ENCODE measurements at regions not wholly inside any gene's neighbourhood (a gene's known extent, or its start where the extent isn't known, plus 50 kb on each side); places are given as distances from the start of the nearest gene placed in this dataset.
"Not testable (repeated sequence)": the region's sequence is repeated elsewhere in the genome, so short reads cannot be mapped to it uniquely, and the experiment has no call there.

DNA sequence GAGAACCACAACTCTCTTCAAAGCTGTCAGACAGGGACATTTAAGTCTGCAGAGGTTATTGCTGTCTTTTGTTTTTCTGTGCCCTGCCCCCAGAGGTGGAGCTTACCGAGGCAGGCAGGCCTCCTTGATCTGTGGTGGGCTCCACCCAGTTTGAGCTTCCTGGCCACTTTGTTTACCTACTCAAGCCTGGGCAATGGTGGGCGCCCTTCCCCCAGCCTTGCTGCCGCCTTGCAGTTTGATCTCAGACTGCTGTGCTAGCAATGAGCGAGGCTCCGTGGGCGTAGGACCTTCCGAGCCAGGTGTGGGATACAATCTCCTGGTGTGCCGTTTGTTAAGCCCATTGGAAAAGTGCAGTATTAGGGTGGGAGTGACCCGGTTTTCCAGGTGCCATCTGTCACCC, 822.1 kb downstream of the KCNMA1 start:
- not testable (repeated sequence) for DNase-seq (ENCODE audit: low read depth, low spot score); H3K4me3 ChIP-seq (ENCODE audit: low read length)

DNA sequence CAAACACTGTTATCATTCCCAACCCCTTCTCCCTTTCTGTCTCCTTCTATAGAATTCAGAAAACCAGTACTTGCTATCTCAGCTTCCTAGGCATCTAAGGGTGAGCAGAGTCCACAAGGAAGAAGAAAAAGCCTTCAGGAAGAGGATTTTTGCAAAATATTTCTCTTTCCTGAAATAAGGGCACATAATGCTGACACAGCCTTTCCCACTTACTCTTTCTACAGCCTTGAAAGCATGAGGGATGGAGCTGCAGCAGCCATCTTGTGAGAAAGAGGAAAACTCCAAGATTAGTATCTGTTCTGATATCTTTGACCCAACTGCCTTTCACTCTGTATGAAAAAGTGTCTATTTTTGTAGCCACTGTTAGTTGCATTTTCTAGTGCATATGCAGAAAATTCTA, 826.2 kb downstream of the KCNMA1 start:
- no peak overlapping the region for H3K4me3 ChIP-seq (ENCODE audit: low read length)
- DNase-seq (ENCODE audit: low read depth, low spot score) = no peak

DNA sequence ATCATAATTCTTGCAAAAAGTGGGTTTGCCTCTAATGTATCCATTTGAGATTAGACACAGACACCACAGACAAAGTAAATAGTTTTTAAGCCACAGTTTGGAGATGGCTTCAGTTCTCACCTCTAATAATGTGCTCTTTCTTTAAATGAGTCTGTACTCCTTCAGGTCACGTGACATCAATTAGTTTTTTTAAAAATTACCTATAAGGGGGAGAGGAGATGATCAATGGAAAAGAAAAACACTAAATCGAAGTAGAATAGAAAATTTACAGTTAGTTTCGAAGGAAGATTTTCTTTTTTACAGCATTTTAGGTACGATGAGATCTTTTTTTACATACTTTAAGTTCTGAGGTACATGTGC, 849.2 kb downstream of the KCNMA1 start:
- H3K4me3 ChIP-seq (ENCODE audit: low read length) = no peak overlapping the region
- no peak for DNase-seq (ENCODE audit: low read depth, low spot score)

DNA sequence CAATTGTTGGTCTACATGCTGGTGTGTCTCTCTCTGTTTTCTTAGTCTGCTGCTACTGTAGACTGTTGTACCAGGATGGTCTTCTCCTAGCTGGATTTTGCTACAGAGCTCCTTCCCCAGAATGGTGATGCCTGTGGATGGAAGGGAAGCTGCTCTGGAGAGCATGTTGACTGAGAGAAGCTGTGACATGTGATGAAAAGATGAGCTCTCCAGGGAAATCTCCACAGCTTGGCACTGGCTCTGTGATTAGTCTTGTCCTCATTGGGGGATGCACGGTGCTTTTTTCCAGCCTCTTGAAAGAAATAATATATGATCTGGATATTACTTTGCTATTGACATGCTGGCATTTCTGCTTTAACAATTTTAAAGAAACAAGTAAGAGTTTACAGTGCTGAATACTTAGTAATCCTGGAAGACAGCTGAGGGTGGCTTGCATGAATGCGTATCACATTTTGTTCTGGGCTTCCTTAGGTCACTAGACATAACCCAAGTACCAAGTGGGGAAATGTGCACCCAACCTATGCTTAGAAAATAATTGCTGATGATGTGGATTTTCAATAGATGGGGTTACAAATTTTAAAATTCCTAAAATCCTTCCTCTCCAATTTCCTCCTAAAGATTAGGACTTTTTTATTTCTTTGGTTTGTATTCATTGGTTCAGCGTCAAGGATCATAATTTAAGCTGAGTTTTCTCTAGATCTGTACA, 849.7 kb downstream of the KCNMA1 start:
- no peak overlapping the region for H3K4me3 ChIP-seq (ENCODE audit: low read length)
- DNase-seq (ENCODE audit: low read depth, low spot score) = no peak

- H3K4me3 ChIP-seq (ENCODE audit: low read length) = no peak overlapping the region
- DNase-seq (ENCODE audit: low read depth, low spot score) = no peak
These were observed 851.0 kb downstream of the KCNMA1 start for GRCh38 chr10:76786504-76787072.

- no peak overlapping the region for H3K4me3 ChIP-seq (ENCODE audit: low read length)
- DNase-seq (ENCODE audit: low read depth, low spot score) = peak; percentile 10
These were observed 853.5 kb downstream of the KCNMA1 start for GRCh38 chr10:76784076-76784475.

DNA sequence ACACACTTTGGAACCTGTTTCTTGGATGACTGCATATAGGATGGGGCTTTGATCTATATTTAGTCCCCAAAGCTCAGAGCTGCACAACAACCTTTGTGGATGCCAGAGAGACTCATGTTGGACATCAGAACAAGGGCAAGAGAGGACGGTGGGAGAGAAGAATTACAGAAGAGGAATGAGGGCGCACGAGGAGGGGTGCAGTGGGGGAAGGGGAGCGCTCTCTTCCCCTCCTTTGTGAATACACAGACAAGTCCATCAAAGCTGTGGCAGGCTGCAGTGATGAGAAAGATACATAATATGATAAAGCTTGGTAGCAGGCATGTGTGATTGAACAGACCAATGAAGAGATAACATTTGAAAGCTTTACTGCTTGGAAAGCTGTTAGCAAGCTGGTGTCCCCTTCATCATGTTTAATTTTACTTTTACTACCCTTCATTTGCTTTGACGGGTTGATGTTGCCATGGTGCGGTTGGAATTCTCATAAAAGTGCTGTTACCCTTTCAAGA, 857.8 kb downstream of the KCNMA1 start:
- H3K4me3 ChIP-seq (ENCODE audit: low read length) = no peak overlapping the region
- DNase-seq (ENCODE audit: low read depth, low spot score) = no peak

GRCh38 chr10:76778914-76779795, 858.5 kb downstream of the KCNMA1 start:
- H3K4me3 ChIP-seq (ENCODE audit: low read length) = no peak overlapping the region
- DNase-seq (ENCODE audit: low read depth, low spot score) = no peak

- no peak for DNase-seq (ENCODE audit: low read depth, low spot score)
- H3K4me3 ChIP-seq (ENCODE audit: low read length) = no peak overlapping the region
These were observed 862.5 kb downstream of the KCNMA1 start for GRCh38 chr10:76774987-76775603.

DNA sequence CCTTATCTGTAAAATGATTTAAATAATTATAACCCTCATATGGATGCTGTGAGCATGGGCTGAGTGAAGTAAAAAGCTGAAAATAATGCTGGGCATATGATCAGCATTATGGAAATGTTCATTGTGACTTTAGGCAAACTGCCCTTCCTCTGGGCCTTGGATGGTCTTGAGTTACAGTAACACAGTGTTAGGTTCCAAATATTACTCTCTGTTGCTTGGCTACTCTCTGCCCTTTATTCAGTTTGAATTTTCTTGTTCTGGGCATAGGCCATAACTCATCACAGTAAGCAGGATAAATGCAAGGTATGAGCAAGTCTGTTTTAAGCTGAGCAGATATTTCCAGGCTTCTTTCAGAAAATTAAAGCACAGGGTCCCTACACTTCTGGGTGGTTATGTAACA, 868.0 kb downstream of the KCNMA1 start:
- H3K4me3 ChIP-seq (ENCODE audit: low read length) = no peak overlapping the region
- DNase-seq (ENCODE audit: low read depth, low spot score) = no peak

- no peak for DNase-seq (ENCODE audit: low read depth, low spot score)
These were observed 868.4 kb downstream of the KCNMA1 start for GRCh38 chr10:76769161-76769560.

GRCh38 chr10:76766682-76767081, 870.9 kb downstream of the KCNMA1 start:
- no peak overlapping the region for H3K4me3 ChIP-seq (ENCODE audit: low read length)
- no peak for DNase-seq (ENCODE audit: low read depth, low spot score)

More at GRCh38 chr10:76769161-76769560, 868.4 kb downstream of the KCNMA1 start:
- H3K4me3 ChIP-seq (ENCODE audit: low read length) = no peak overlapping the region

DNA sequence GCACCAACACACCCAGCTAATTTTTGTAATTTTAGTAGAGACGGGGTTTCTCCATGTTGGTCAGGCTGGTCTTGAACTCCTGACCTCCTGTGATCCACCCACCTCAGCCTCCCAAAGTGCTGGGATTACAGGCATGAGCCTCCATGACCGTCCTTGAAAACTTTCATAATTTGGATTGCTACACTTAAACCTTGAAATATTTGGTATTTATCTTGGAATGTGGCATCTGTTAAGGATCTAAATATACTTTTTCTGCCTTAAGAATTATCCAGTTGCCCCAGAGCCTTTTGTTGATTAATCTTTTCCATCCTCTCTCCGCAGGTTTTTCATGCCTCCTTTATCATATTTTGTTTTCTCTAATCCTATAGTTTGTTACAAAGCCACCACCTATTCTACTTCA, 872.7 kb downstream of the KCNMA1 start:
- not testable (repeated sequence) for DNase-seq (ENCODE audit: low read depth, low spot score); H3K4me3 ChIP-seq (ENCODE audit: low read length)

- H3K4me3 ChIP-seq (ENCODE audit: low read length) = no peak overlapping the region
- no peak for DNase-seq (ENCODE audit: low read depth, low spot score)
These were observed 873.4 kb downstream of the KCNMA1 start for GRCh38 chr10:76764177-76764576.

GRCh38 chr10:76763376-76763775, 874.2 kb downstream of the KCNMA1 start:
- DNase-seq (ENCODE audit: low read depth, low spot score) = no peak
- H3K4me3 ChIP-seq (ENCODE audit: low read length) = no peak overlapping the region

GRCh38 chr10:76759681-76760080, 877.9 kb downstream of the KCNMA1 start:
- no peak overlapping the region for H3K4me3 ChIP-seq (ENCODE audit: low read length)
- no peak for DNase-seq (ENCODE audit: low read depth, low spot score)

GRCh38 chr10:76743169-76743568, 894.4 kb downstream of the KCNMA1 start:
- no peak overlapping the region for H3K4me3 ChIP-seq (ENCODE audit: low read length)
- DNase-seq (ENCODE audit: low read depth, low spot score) = no peak

DNA sequence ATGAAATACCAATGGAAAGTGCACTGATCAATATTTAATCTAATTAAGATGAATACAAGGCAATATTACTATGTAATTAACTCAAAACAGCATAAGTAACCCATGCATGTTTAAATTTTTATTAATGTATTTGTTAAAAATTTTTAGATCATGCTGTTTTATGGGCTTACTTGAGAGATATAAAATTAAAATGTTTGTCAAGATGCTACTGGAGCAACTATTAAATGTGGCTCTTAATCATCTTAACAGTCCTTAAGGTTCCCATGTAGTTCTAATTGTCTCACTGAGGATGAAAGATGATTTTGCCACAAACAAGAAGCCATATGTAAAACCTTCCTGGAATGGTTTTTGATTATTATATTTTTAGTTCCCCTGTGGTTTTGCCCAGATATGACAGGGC, 897.1 kb downstream of the KCNMA1 start:
- DNase-seq (ENCODE audit: low read depth, low spot score) = no peak
- no peak overlapping the region for H3K4me3 ChIP-seq (ENCODE audit: low read length)

- no peak overlapping the region for H3K4me3 ChIP-seq (ENCODE audit: low read length)
- no peak for DNase-seq (ENCODE audit: low read depth, low spot score)
These were observed 898.6 kb downstream of the KCNMA1 start for GRCh38 chr10:76738991-76739390.

Data from Jurkat, Clone E6-1 (cell line).